OCI-LY7 (cell line): ENCODE measurements at regions not wholly inside any gene's neighbourhood (a gene's known extent, or its start where the extent isn't known, plus 50 kb on each side); places are given as distances from the start of the nearest gene placed in this dataset.

Experiments
- BruUV-seq: library from RNA; stranded (reverse); fragments of 400-500 nt; replicated peaks from 2 replicates; lab custom pipeline; 2021; lab: Mats Ljungman, UMichigan
- CTCF ChIA-PET: fragments of 300-600 bp; sonication (Branson Sonifier 250); formaldehyde crosslinking; loops from one replicate; lab custom pipeline; 2022; ENCODE audit warnings: antibody characterized with exemption; ENCODE audit not compliant: unreplicated experiment; lab: Charles Lee
- POLR2A ChIA-PET: fragments of 300-600 bp; sonication (Branson Sonifier 250); formaldehyde crosslinking; loops from one replicate; lab custom pipeline; 2022; ENCODE audit warnings: antibody characterized with exemption; lab: Charles Lee
- DNase-seq: peaks from one replicate; pipeline ENCODE4 v3.0.0-alpha.2; 2015; ENCODE audit warnings: low spot score
- H2AFZ ChIP-seq: fragments of 200-600 bp; sonication (generic), shearing (Covaris generic); 2 replicates; pipeline ENCODE4 v1.6.1; 2014; ENCODE audit warnings: mild to moderate bottlenecking, antibody characterized with exemption, low read length, moderate library complexity
- H3K27ac ChIP-seq: fragments of 200-600 bp; sonication (generic); 2 replicates; pipeline ENCODE4 v1.5.1; 2014; ENCODE audit warnings: mixed run types, low read depth, mild to moderate bottlenecking, moderate library complexity, low read length, inconsistent platforms; ENCODE audit not compliant: poor library complexity, severe bottlenecking
- H3K36me3 ChIP-seq: fragments of 200-600 bp; sonication (generic); 2 replicates; pipeline ENCODE4 v1.6.1; 2014; ENCODE audit warnings: mild to moderate bottlenecking, antibody characterized with exemption, low read length, moderate library complexity, mixed read lengths; ENCODE audit not compliant: insufficient read depth
- H3K4me1 ChIP-seq: fragments of 200-600 bp; sonication (generic); 2 replicates; pipeline ENCODE4 v1.5.1; 2014; ENCODE audit warnings: mild to moderate bottlenecking, low read length; ENCODE audit not compliant: insufficient read depth, poor library complexity, severe bottlenecking
- H3K4me2 ChIP-seq: fragments of 200-600 bp; sonication (generic); 2 replicates; pipeline ENCODE4 v1.6.1; 2014; ENCODE audit warnings: mild to moderate bottlenecking, low read length
- H3K4me3 ChIP-seq: fragments of 200-600 bp; sonication (generic); 2 replicates; pipeline ENCODE4 v1.5.1; 2014; ENCODE audit warnings: mild to moderate bottlenecking, low read depth, low read length; ENCODE audit not compliant: poor library complexity, severe bottlenecking
- H3K79me2 ChIP-seq: fragments of 200-600 bp; sonication (generic); 2 replicates; pipeline ENCODE4 v1.6.1; 2016; ENCODE audit warnings: low read depth, mild to moderate bottlenecking, low read length, moderate library complexity, mixed read lengths; ENCODE audit not compliant: insufficient read depth
- H3K9me2 ChIP-seq: fragments of 200-600 bp; sonication (generic); 2 replicates; pipeline ENCODE4 v1.6.1; 2016; ENCODE audit warnings: mild to moderate bottlenecking, low read length, mixed read lengths; ENCODE audit not compliant: insufficient read depth
- H3K9me3 ChIP-seq: fragments of 200-600 bp; sonication (generic); 2 replicates; pipeline ENCODE4 v1.6.1; 2014; ENCODE audit warnings: mild to moderate bottlenecking, mixed run types, low read length, mixed read lengths
- H4K20me1 ChIP-seq: fragments of 200-600 bp; sonication (generic); 2 replicates; pipeline ENCODE4 v1.6.1; 2014; ENCODE audit warnings: mild to moderate bottlenecking, antibody characterized with exemption, low read length, moderate library complexity, mixed read lengths; ENCODE audit not compliant: insufficient read depth
- EZH2phosphoT487 ChIP-seq: fragments of 200-600 bp; sonication (generic); IDR thresholded peaks from 2 replicates; pipeline ENCODE4 v1.6.1; 2018; ENCODE audit warnings: low read depth, borderline replicate concordance, mild to moderate bottlenecking, mixed run types, antibody characterized with exemption, low read length, moderate library complexity, mixed read lengths
- intact Hi-C: fragments of 100-400 bp; cut with micrococcal nuclease; formaldehyde crosslinking; loops from one replicate; pipeline ENCODE4 v1.10.0; 2022; ENCODE audit not compliant: unreplicated experiment
- TF ChIP-seq, protein P1 (sequence below): fragments of 200-600 bp; sonication (generic); conservative IDR thresholded peaks from 2 replicates; pipeline ENCODE4 v1.5.1; 2014; ENCODE audit warnings: mild to moderate bottlenecking, antibody characterized with exemption, low read length, moderate library complexity, mixed read lengths

- H3K4me2 ChIP-seq, result no peak overlapping the region
- H3K4me3 ChIP-seq, result no peak overlapping the region
- no peaks in the 10 kb centered on the region for H3K36me3 ChIP-seq
- no peaks in the 10 kb centered on the region for H3K4me1 ChIP-seq
- no peak overlapping the region for H2AFZ ChIP-seq
- TF ChIP-seq, protein P1, sequence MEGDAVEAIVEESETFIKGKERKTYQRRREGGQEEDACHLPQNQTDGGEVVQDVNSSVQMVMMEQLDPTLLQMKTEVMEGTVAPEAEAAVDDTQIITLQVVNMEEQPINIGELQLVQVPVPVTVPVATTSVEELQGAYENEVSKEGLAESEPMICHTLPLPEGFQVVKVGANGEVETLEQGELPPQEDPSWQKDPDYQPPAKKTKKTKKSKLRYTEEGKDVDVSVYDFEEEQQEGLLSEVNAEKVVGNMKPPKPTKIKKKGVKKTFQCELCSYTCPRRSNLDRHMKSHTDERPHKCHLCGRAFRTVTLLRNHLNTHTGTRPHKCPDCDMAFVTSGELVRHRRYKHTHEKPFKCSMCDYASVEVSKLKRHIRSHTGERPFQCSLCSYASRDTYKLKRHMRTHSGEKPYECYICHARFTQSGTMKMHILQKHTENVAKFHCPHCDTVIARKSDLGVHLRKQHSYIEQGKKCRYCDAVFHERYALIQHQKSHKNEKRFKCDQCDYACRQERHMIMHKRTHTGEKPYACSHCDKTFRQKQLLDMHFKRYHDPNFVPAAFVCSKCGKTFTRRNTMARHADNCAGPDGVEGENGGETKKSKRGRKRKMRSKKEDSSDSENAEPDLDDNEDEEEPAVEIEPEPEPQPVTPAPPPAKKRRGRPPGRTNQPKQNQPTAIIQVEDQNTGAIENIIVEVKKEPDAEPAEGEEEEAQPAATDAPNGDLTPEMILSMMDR, result no peak
- TF ChIP-seq EZH2phosphoT487, result no peak
- H3K9me2 ChIP-seq, result no peaks in the 10 kb centered on the region
- no TSS peak for BruUV-seq
- ChIA-PET CTCF (no interaction called here), POLR2A (no interaction called here)
- H3K27ac ChIP-seq, result no peak overlapping the region
- intact Hi-C loops, result no loop called here
- H4K20me1 ChIP-seq, result no peaks in the 10 kb centered on the region
- DNase-seq, result no peak
- H3K79me2 ChIP-seq, result no peaks in the 10 kb centered on the region
- no peaks in the 10 kb centered on the region for H3K9me3 ChIP-seq
Measured at GRCh38 chr12:34395056-34396005, 373.0 kb downstream of the ALG10 start.

DNA sequence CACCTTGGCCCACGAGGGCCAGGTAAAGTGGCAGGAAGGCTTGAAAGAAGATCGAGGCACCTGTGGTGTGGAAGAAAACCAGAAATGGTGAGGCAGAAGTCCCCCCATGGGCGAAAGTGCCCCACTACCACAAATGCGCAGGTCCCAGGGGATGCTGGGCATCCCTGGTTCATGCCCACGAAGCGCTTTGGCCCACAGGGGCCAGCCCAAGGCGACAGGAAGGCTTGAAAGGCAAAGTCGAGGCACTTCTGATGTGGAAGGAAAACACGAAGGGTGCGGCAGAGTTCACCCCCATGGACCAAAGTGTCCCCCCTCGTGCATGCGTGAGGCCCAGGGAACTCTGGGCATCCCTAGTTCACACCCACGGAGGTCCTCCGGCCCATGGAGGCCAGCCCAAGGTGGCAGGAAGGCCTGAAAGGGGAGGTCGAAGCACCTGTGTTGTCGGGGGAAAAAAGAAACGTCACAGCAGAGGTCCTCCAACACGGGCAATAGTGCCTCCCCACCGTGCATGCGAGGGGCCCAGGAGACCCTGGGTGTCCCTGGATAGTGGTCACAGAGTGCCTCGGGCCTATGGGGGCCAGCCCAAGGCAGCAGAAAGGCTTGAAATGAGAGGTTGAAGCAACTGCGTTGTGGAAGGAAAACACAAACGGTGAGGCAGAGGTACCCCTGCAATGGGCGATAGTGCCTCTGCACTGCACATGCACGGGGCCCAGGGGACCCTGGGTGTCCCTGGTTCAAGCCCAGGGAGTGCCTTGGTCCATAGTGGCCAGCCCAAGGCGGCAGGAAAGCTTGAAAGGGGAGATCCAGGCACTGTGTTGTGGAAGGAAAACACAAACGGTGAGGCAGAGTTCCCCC lies 373.9 kb downstream of the ALG10 start:
- no peak for DNase-seq
- no peaks in the 10 kb centered on the region for H3K9me3 ChIP-seq
- ChIA-PET POLR2A (no interaction called here), CTCF (no interaction called here)
- no peaks in the 10 kb centered on the region for H3K9me2 ChIP-seq
- no peaks in the 10 kb centered on the region for H3K36me3 ChIP-seq
- H3K4me1 ChIP-seq, result no peaks in the 10 kb centered on the region
- no peak overlapping the region for H3K27ac ChIP-seq
- no peaks in the 10 kb centered on the region for H4K20me1 ChIP-seq
- intact Hi-C loops, result no loop called here
- no peaks in the 10 kb centered on the region for H3K79me2 ChIP-seq
- H3K4me3 ChIP-seq, result no peak overlapping the region
- no TSS peak for BruUV-seq
- no peak overlapping the region for H2AFZ ChIP-seq
- H3K4me2 ChIP-seq, result no peak overlapping the region
- TF ChIP-seq, protein P1, result no peak
- no peak for TF ChIP-seq EZH2phosphoT487
